ENCODE measurements at regions not wholly inside any gene's neighbourhood (a gene's known extent, or its start where the extent isn't known, plus 50 kb on each side); places are given as distances from the start of the nearest gene placed in this dataset.

DNA sequence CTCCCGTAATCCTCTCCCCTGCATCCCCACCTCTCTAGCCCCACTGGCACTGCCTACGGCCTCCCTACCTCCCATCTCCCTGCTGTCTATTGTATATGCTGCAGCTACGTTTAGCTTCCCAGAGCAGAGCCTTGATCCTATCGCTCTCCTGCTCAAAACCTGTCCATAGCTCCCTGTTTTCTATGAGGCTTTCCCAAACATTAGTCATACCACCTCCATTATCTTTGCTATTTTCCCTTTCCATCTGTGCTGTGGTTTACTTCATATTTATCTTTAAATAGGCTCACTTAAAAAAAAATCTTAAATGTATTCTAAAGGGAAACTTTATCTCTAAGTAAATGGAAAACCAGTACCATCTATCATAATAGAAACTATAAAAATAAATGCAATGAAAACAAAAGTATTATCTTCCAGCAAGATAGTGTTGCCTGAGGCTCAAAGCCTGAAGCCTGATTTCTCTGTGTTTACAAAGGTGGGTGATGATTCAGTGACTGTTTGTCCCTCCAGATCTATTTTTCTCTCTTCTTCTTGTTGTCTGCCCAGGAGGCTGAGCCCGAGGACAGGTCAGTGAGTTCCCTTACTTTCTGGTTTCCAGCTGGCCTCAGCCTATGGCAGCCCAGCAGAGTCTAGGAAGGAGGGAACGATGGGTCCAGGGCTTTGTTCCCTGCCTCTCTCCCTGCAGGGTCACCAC, 397.1 kb upstream of the CFAP20DC start:
- no peak overlapping the region for H3K4me3 ChIP-seq
- H3K36me3 ChIP-seq = no peaks in the 10 kb centered on the region
- TF ChIP-seq, protein P1, sequence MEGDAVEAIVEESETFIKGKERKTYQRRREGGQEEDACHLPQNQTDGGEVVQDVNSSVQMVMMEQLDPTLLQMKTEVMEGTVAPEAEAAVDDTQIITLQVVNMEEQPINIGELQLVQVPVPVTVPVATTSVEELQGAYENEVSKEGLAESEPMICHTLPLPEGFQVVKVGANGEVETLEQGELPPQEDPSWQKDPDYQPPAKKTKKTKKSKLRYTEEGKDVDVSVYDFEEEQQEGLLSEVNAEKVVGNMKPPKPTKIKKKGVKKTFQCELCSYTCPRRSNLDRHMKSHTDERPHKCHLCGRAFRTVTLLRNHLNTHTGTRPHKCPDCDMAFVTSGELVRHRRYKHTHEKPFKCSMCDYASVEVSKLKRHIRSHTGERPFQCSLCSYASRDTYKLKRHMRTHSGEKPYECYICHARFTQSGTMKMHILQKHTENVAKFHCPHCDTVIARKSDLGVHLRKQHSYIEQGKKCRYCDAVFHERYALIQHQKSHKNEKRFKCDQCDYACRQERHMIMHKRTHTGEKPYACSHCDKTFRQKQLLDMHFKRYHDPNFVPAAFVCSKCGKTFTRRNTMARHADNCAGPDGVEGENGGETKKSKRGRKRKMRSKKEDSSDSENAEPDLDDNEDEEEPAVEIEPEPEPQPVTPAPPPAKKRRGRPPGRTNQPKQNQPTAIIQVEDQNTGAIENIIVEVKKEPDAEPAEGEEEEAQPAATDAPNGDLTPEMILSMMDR (IDR thresholded peaks at IDR 0.05; ENCODE audit: low read depth, low read length) = no peak
- H3K4me1 ChIP-seq (ENCODE audit: low read depth) = peaks cover 13% of the 10 kb centered on the region
- no peak for DNase-seq (ENCODE audit: low read depth in 1 of 2, low spot score in 1 of 2)
- H3K27me3 ChIP-seq = no peaks in the 10 kb centered on the region
- no peak overlapping the region for H3K27ac ChIP-seq
- no peaks in the 10 kb centered on the region for H3K9me3 ChIP-seq (ENCODE audit: low read depth)

DNA sequence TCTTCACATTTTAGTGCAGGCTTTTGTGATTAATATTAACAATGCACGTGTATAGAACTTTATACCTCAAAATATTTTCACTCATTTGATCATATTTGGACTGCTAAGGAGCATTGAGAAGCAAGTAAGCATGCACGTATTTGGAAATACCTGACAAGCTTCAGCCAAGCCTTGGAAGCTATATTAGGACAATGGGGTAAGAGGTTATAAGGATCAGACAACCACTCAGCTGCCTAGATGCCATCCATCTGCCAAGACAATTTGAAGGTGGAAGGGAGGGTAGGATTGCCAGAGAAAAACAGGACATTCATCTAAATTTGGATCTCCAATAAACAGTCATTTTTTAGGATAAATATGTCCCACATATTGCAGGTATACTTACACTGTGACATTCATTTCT, 394.9 kb upstream of the CFAP20DC start:
- DNase-seq (ENCODE audit: low read depth in 1 of 2, low spot score in 1 of 2) = no peak
- peaks cover 13% of the 10 kb centered on the region for H3K4me1 ChIP-seq (ENCODE audit: low read depth)
- H3K27me3 ChIP-seq = no peaks in the 10 kb centered on the region
- H3K9me3 ChIP-seq (ENCODE audit: low read depth) = no peaks in the 10 kb centered on the region
- H3K4me3 ChIP-seq = no peak overlapping the region
- H3K27ac ChIP-seq = no peak overlapping the region
- TF ChIP-seq, protein P1 (IDR thresholded peaks at IDR 0.05; ENCODE audit: low read depth, low read length) = no peak
- H3K36me3 ChIP-seq = no peaks in the 10 kb centered on the region

DNA sequence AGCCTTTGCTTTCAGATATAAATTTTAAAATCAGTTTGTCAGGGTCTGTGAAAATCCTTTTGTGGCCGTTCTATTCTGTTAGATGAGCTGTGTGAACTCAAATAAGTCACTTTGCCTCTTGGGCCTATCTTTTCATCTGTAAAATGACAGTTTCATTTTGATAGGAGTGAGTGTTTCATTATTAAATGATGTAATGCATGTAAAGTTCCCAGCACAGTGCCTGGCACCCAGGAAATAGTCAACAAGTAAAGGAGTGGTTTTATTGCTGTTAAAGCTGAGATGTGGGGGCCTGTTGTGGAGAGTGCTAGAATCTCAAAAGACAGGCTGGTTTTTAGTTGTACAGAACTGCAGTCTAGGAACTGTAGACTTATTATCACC, 394.5 kb upstream of the CFAP20DC start:
- Histone ChIP-seq H3K27me3 (no peaks in the 10 kb centered on the region), H3K27ac (no peak overlapping the region)

DNA sequence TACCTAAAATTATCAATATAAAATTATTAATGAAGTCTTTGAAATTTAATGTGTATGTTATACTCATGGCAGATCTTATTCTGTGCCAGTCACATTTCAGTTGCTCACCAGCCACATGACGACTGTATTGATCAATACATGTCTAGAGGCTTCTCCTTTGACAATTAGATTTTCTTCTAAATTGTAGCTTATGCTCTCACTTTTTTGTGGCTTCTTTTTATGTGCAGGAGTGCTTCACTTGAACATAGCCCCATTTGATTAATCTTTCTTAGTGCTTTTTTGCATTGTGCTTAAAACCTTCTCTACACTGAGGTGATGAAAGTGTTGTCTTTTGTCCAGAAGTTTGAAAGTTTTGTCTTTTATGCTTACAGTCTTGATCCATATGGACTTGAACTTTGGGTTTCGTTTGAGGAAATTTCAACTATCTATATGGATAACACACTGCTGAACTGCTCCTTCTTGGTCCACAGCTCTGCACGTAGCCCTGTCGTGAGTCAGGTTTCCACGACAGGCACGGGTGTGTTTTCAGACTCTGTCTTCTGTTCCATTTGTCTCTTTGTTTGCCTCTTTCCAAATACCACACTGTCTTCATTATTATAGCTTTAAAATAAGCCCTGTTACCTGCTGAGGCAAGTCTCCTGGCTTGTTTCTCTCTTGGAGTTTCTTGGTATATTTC, 393.9 kb upstream of the CFAP20DC start:
- DNase-seq (ENCODE audit: low read depth in 1 of 2, low spot score in 1 of 2) = no peak
- Histone ChIP-seq H3K27ac (no peak overlapping the region), H3K27me3 (no peaks in the 10 kb centered on the region), H3K4me3 (no peak overlapping the region), H3K9me3 (ENCODE audit: low read depth) (no peaks in the 10 kb centered on the region), H3K36me3 (no peaks in the 10 kb centered on the region), H3K4me1 (ENCODE audit: low read depth) (peaks cover 13% of the 10 kb centered on the region)
- TF ChIP-seq, protein P1 (IDR thresholded peaks at IDR 0.05; ENCODE audit: low read depth, low read length) = no peak

More for the DNA sequence above, 394.5 kb upstream of the CFAP20DC start:
- TF ChIP-seq, protein P1 (IDR thresholded peaks at IDR 0.05; ENCODE audit: low read depth, low read length) = no peak
- Histone ChIP-seq H3K9me3 (ENCODE audit: low read depth) (no peaks in the 10 kb centered on the region), H3K4me1 (ENCODE audit: low read depth) (peaks cover 13% of the 10 kb centered on the region), H3K36me3 (no peaks in the 10 kb centered on the region), H3K4me3 (no peak overlapping the region)
- no peak for DNase-seq (ENCODE audit: low read depth in 1 of 2, low spot score in 1 of 2)

DNA sequence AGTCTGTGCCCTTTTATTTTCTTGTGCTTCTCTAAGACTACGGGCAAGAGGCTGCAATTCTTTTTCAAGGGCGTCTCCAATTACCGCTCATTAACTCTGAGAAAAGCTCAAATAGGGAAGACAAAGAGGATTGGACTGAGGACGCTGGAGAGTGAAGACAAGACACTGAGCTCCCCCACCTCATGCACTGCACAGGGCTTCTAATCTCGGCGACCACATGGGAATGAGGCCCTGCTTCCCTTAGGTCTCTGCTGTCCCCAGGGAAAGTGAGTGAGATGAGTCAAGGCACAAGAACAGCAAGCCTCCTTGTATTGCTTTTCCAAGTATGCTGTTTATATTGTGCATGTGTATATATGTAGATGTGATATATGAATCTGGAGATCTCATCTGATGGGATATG, 392.2 kb upstream of the CFAP20DC start:
- TF ChIP-seq, protein P1 (IDR thresholded peaks at IDR 0.05; ENCODE audit: low read depth, low read length) = no peak
- Histone ChIP-seq H3K9me3 (ENCODE audit: low read depth) (no peaks in the 10 kb centered on the region), H3K27ac (no peak overlapping the region), H3K27me3 (no peaks in the 10 kb centered on the region), H3K4me1 (ENCODE audit: low read depth) (peaks cover 13% of the 10 kb centered on the region), H3K4me3 (no peak overlapping the region), H3K36me3 (no peaks in the 10 kb centered on the region)
- DNase-seq (ENCODE audit: low read depth in 1 of 2, low spot score in 1 of 2) = no peak

Data from cardiac muscle cell (in vitro differentiated cells and primary cell).